ENCODE measurements at regions not wholly inside any gene's neighbourhood (a gene's known extent, or its start where the extent isn't known, plus 50 kb on each side); places are given as distances from the start of the nearest gene placed in this dataset.
"Not testable (repeated sequence)": the region's sequence is repeated elsewhere in the genome, so short reads cannot be mapped to it uniquely, and the experiment has no call there.

GRCh38 chr15:24352777-24353176 is 322.8 kb upstream of the NPAP1 start:
- not testable (repeated sequence) for TF ChIP-seq POLR2A (IDR thresholded peaks at IDR 0.05)
- TF ChIP-seq, protein P1, sequence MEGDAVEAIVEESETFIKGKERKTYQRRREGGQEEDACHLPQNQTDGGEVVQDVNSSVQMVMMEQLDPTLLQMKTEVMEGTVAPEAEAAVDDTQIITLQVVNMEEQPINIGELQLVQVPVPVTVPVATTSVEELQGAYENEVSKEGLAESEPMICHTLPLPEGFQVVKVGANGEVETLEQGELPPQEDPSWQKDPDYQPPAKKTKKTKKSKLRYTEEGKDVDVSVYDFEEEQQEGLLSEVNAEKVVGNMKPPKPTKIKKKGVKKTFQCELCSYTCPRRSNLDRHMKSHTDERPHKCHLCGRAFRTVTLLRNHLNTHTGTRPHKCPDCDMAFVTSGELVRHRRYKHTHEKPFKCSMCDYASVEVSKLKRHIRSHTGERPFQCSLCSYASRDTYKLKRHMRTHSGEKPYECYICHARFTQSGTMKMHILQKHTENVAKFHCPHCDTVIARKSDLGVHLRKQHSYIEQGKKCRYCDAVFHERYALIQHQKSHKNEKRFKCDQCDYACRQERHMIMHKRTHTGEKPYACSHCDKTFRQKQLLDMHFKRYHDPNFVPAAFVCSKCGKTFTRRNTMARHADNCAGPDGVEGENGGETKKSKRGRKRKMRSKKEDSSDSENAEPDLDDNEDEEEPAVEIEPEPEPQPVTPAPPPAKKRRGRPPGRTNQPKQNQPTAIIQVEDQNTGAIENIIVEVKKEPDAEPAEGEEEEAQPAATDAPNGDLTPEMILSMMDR (IDR thresholded peaks at IDR 0.05), result not testable (repeated sequence)

Measured in right lobe of liver (tissue), 4 donors.